Prostate gland (tissue), 2 donors: ENCODE measurements at regions not wholly inside any gene's neighbourhood (a gene's known extent, or its start where the extent isn't known, plus 50 kb on each side); places are given as distances from the start of the nearest gene placed in this dataset.

Experiments used
- DNase-seq: peaks from one replicate; pipeline ENCODE4 v3.0.0-alpha.2; 2019; ENCODE audit warnings: low spot score
- H3K27ac ChIP-seq, 2 donors: fragments of 200-600 bp; sonication (generic); 2 replicates each; pipeline ENCODE4 v1.5.1; 2017 to 2019
- H3K27me3 ChIP-seq: fragments of 200-600 bp; sonication (generic); replicated peaks from 2 replicates; pipeline ENCODE4 v1.5.1; 2019; ENCODE audit not compliant: insufficient read depth
- H3K36me3 ChIP-seq, 2 donors: fragments of 200-600 bp; sonication (generic); 1 replicate in 1 of 2; 2 replicates in 1 of 2; pipeline versions ENCODE4 v1.5.1 to v1.8.1; 2017 to 2019
- H3K4me1 ChIP-seq: fragments of 200-600 bp; sonication (generic); replicated peaks from 2 replicates; pipeline ENCODE4 v1.5.1; 2019
- H3K4me3 ChIP-seq, 2 donors: fragments of 200-600 bp; sonication (generic); 2 replicates each; pipeline ENCODE4 v1.5.1; 2017 to 2019
- H3K9me3 ChIP-seq: fragments of 200-600 bp; sonication (generic); 2 replicates; pipeline ENCODE4 v1.5.1; 2017
- CTCF ChIP-seq, 4 experiments: fragments of 200-600 bp in 2 of 4; fragments of 450-650 bp in 2 of 4; sonication (generic) in 2 of 4; IDR thresholded peaks; 1 replicate in 3 of 4; 2 replicates in 1 of 4; pipeline ENCODE4 v1.5.1; 2016 to 2019; ENCODE audit warnings: antibody characterized with exemption in 4 of 4, mild to moderate bottlenecking in 2 of 4, moderate library complexity in 2 of 4
- POLR2A ChIP-seq: fragments of 450-650 bp; IDR thresholded peaks from one replicate; pipeline ENCODE4 v1.6.1; 2016; ENCODE audit warnings: antibody characterized with exemption, mild to moderate bottlenecking
- POLR2AphosphoS5 ChIP-seq: sonication (generic); formaldehyde crosslinking; IDR thresholded peaks from one replicate; pipeline ENCODE4 v1.6.1; 2017; ENCODE audit warnings: antibody characterized with exemption
- WGBS: methylation state at CpG from one replicate; pipeline ENCODE4 v1.1.5; 2018; 5-methylcytosine and 5-hydroxymethylcytosine counted together
- intact Hi-C: fragments of 100-400 bp; cut with DNase I; formaldehyde crosslinking; loops from one replicate; pipeline ENCODE4 v1.14.2; 2022

DNA sequence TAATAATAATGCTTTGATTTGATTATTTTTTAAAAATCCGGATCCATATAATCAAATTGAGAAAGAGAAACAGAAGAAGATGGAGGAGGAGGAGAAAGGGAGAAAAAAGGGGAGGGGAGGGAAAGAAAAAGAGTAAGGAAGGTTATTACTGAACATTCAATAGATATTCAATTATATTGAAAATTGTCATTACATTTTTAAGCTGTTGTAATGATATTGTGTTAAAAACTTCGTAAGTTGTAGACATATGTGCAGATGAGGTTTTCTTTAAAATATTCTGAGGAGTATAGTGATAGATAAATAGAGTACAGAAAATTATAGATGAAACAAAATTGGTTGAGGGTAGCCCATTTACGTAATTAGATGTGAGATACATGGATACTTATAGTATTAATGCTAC lies 933.0 kb upstream of the PHF14 start:
- no peaks in the 10 kb centered on the region for H3K36me3 ChIP-seq
- TF ChIP-seq CTCF (IDR thresholded peaks at IDR 0.05) (no peak), POLR2AphosphoS5 (no peak), POLR2A (no peak)
- no peak overlapping the region for H3K27ac ChIP-seq
- intact Hi-C loops, result no loop called here
- DNase-seq, result no peak
- no peaks in the 10 kb centered on the region for H3K9me3 ChIP-seq
- no peak overlapping the region for H3K4me3 ChIP-seq
- WGBS, result 90% methylated on average over 3 of the region's 3 CpGs
- H3K27me3 ChIP-seq, result no peaks in the 10 kb centered on the region
- H3K4me1 ChIP-seq, result no peaks in the 10 kb centered on the region

- TF ChIP-seq POLR2AphosphoS5, result no peak
- TF ChIP-seq CTCF (IDR thresholded peaks at IDR 0.05), result no peak
- no peak for TF ChIP-seq POLR2A
- Histone ChIP-seq H3K27ac (no peak overlapping the region), H3K27me3 (no peaks in the 10 kb centered on the region), H3K4me1 (no peaks in the 10 kb centered on the region), H3K36me3 (no peaks in the 10 kb centered on the region), H3K9me3 (no peaks in the 10 kb centered on the region), H3K4me3 (no peak overlapping the region)
- no peak for DNase-seq
- intact Hi-C loops, result no loop called here
These were observed 902.8 kb upstream of the PHF14 start for GRCh38 chr7:10070899-10071298.

- TF ChIP-seq CTCF (IDR thresholded peaks at IDR 0.05) (no peak), POLR2A (no peak), POLR2AphosphoS5 (no peak)
- DNase-seq, result no peak
- WGBS, result 84% methylated on average over 3 of the region's 3 CpGs
- Histone ChIP-seq H3K27ac (no peak overlapping the region), H3K36me3 (no peaks in the 10 kb centered on the region), H3K27me3 (no peaks in the 10 kb centered on the region), H3K4me1 (no peaks in the 10 kb centered on the region), H3K9me3 (no peaks in the 10 kb centered on the region), H3K4me3 (no peak overlapping the region)
- intact Hi-C loops, result no loop called here
These were observed 897.8 kb upstream of the PHF14 start for GRCh38 chr7:10075866-10076265.

GRCh38 chr7:10076660-10077300 lies 896.9 kb upstream of the PHF14 start:
- TF ChIP-seq POLR2A, result no peak
- no peak for TF ChIP-seq CTCF (IDR thresholded peaks at IDR 0.05)
- no peak for TF ChIP-seq POLR2AphosphoS5
- no peak for DNase-seq
- Histone ChIP-seq H3K4me1 (no peaks in the 10 kb centered on the region), H3K27me3 (no peaks in the 10 kb centered on the region), H3K27ac (no peak overlapping the region), H3K36me3 (no peaks in the 10 kb centered on the region), H3K4me3 (no peak overlapping the region), H3K9me3 (no peaks in the 10 kb centered on the region)
- WGBS, result 87% methylated on average over 4 of the region's 4 CpGs
- intact Hi-C loops, result no loop called here

- Histone ChIP-seq H3K36me3 (no peaks in the 10 kb centered on the region), H3K27me3 (no peaks in the 10 kb centered on the region), H3K4me1 (no peaks in the 10 kb centered on the region), H3K27ac (no peak overlapping the region), H3K4me3 (no peak overlapping the region), H3K9me3 (no peaks in the 10 kb centered on the region)
- TF ChIP-seq CTCF (IDR thresholded peaks at IDR 0.05) (no peak), POLR2AphosphoS5 (no peak), POLR2A (no peak)
- intact Hi-C loops, result no loop called here
- DNase-seq, result no peak
- WGBS, result 87% methylated on average over 5 of the region's 5 CpGs
These were observed 894.1 kb upstream of the PHF14 start for GRCh38 chr7:10079572-10079971.
